ENCODE measurements at regions not wholly inside any gene's neighbourhood (a gene's known extent, or its start where the extent isn't known, plus 50 kb on each side); places are given as distances from the start of the nearest gene placed in this dataset.
"Not testable (repeated sequence)": the region's sequence is repeated elsewhere in the genome, so short reads cannot be mapped to it uniquely, and the experiment has no call there.

- not testable (repeated sequence) for TF ChIP-seq CTCF, POLR2A (IDR thresholded peaks at IDR 0.05)
Measured at GRCh38 chr2:17446191-17446590, 72.0 kb downstream of the RAD51AP2 start.

Measured in prostate gland (tissue), 2 donors.